Transverse colon (tissue), 3 donors: ENCODE measurements at regions not wholly inside any gene's neighbourhood (a gene's known extent, or its start where the extent isn't known, plus 50 kb on each side); places are given as distances from the start of the nearest gene placed in this dataset.

Experiments used
- EP300 ChIP-seq: sonication (generic); formaldehyde crosslinking; IDR thresholded peaks from one replicate; pipeline ENCODE4 v1.6.1; 2017; ENCODE audit warnings: antibody characterized with exemption, low read depth
- TF ChIP-seq, protein P1 (sequence below), 5 experiments: fragments of 200-600 bp in 3 of 5; fragments of 450-650 bp in 2 of 5; sonication (generic) in 3 of 5; IDR thresholded peaks; 1 replicate in 2 of 5; 2 replicates in 3 of 5; pipeline ENCODE4 v1.5.1; 2016 to 2017; ENCODE audit warnings: antibody characterized with exemption in 5 of 5, inconsistent platforms in 3 of 5, mild to moderate bottlenecking in 2 of 5, moderate library complexity in 1 of 5

GRCh38 chr6:2307799-2308198 is 62.4 kb upstream of the GMDS start:
- no peak for TF ChIP-seq EP300
- TF ChIP-seq, protein P1, sequence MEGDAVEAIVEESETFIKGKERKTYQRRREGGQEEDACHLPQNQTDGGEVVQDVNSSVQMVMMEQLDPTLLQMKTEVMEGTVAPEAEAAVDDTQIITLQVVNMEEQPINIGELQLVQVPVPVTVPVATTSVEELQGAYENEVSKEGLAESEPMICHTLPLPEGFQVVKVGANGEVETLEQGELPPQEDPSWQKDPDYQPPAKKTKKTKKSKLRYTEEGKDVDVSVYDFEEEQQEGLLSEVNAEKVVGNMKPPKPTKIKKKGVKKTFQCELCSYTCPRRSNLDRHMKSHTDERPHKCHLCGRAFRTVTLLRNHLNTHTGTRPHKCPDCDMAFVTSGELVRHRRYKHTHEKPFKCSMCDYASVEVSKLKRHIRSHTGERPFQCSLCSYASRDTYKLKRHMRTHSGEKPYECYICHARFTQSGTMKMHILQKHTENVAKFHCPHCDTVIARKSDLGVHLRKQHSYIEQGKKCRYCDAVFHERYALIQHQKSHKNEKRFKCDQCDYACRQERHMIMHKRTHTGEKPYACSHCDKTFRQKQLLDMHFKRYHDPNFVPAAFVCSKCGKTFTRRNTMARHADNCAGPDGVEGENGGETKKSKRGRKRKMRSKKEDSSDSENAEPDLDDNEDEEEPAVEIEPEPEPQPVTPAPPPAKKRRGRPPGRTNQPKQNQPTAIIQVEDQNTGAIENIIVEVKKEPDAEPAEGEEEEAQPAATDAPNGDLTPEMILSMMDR (IDR thresholded peaks at IDR 0.05), result no peak
